IMR-90 (cell line): ENCODE measurements at regions not wholly inside any gene's neighbourhood (a gene's known extent, or its start where the extent isn't known, plus 50 kb on each side); places are given as distances from the start of the nearest gene placed in this dataset.

Experiments
- ATAC-seq: fragments of 200-7000 bp; cut with Tn5 transposase; 2 replicates; pipeline ENCODE4 v1.9.1; 2020; ENCODE audit warnings: low read depth, mild to moderate bottlenecking, moderate library complexity
- BruUV-seq: library from RNA; stranded (reverse); fragments of 400-500 nt; replicated peaks from 2 replicates; lab custom pipeline; 2021; lab: Mats Ljungman, UMichigan
- CTCF ChIA-PET: fragments of 300-600 bp; formaldehyde crosslinking; extraction: SDS; loops from one replicate; lab custom pipeline; 2021; ENCODE audit warnings: antibody characterized with exemption; lab: Yijun Ruan, JAX
- POLR2A ChIA-PET: fragments of 300-600 bp; sonication (Branson Sonifier 250); formaldehyde crosslinking; loops from one replicate; lab custom pipeline; 2022; ENCODE audit warnings: antibody characterized with exemption; ENCODE audit not compliant: unreplicated experiment; lab: Charles Lee
- DNase-seq: peaks from one replicate; pipeline ENCODE4 v3.0.0; 2013
- H2AFZ ChIP-seq: replicated peaks from 2 replicates; pipeline ENCODE3; 2013; ENCODE audit warnings: low read length, mild to moderate bottlenecking; ENCODE audit not compliant: poor library complexity
- H2AK5ac ChIP-seq: 2 replicates; pipeline ENCODE4 v1.6.1; 2013; ENCODE audit warnings: low read depth, low read length, inconsistent platforms
- H2AK9ac ChIP-seq: replicated peaks from 2 replicates; pipeline ENCODE3; 2013; ENCODE audit warnings: mild to moderate bottlenecking, low read depth, low read length, moderate library complexity; ENCODE audit not compliant: poor library complexity
- H2BK120ac ChIP-seq: 2 replicates; pipeline ENCODE4 v1.6.1; 2013; ENCODE audit warnings: low read depth, low read length, inconsistent platforms
- H2BK15ac ChIP-seq: 3 replicates; pipeline ENCODE4 v1.6.1; 2013; ENCODE audit warnings: low read depth, low read length, inconsistent platforms
- H2BK20ac ChIP-seq: 2 replicates; pipeline ENCODE4 v1.6.1; 2013; ENCODE audit warnings: low read depth, mild to moderate bottlenecking, inconsistent platforms, low read length, moderate library complexity
- H2BK5ac ChIP-seq: 2 replicates; pipeline ENCODE4 v1.6.1; 2013; ENCODE audit warnings: mild to moderate bottlenecking, low read depth, low read length, inconsistent platforms; ENCODE audit not compliant: poor library complexity, severe bottlenecking
- H3K14ac ChIP-seq: replicated peaks from 2 replicates; pipeline ENCODE4 v1.6.1; 2013; ENCODE audit warnings: low read depth, low read length, inconsistent platforms
- H3K18ac ChIP-seq: 2 replicates; pipeline ENCODE4 v1.6.1; 2013; ENCODE audit warnings: low read depth, low read length, control low read depth
- H3K23ac ChIP-seq: 2 replicates; pipeline ENCODE4 v1.6.1; 2013; ENCODE audit warnings: low read depth, low read length, inconsistent platforms
- H3K27ac ChIP-seq: 2 replicates; pipeline ENCODE4 v1.5.1; 2013; ENCODE audit warnings: mild to moderate bottlenecking, control low read depth, low read length; ENCODE audit not compliant: insufficient read depth
- H3K27me3 ChIP-seq: 2 replicates; pipeline ENCODE4 v1.6.1; 2013; ENCODE audit warnings: low read length; ENCODE audit not compliant: control insufficient read depth, insufficient read depth
- H3K36me3 ChIP-seq: 2 replicates; pipeline ENCODE4 v1.6.1; 2013; ENCODE audit warnings: low read length, mixed read lengths; ENCODE audit not compliant: control insufficient read depth, insufficient read depth
- H3K4ac ChIP-seq: 2 replicates; pipeline ENCODE4 v1.6.1; 2013; ENCODE audit warnings: low read depth, low read length, inconsistent platforms
- H3K4me1 ChIP-seq: 2 replicates; pipeline ENCODE4 v1.6.1; 2013; ENCODE audit warnings: low read length, mixed read lengths; ENCODE audit not compliant: control insufficient read depth, insufficient read depth
- H3K4me2 ChIP-seq: 2 replicates; pipeline ENCODE4 v1.6.1; 2013; ENCODE audit warnings: low read depth, mild to moderate bottlenecking, control low read depth, low read length, moderate library complexity
- H3K4me3 ChIP-seq: 2 replicates; pipeline ENCODE4 v1.5.1; 2013; ENCODE audit warnings: low read depth, mild to moderate bottlenecking, control low read depth, low read length, moderate library complexity; ENCODE audit not compliant: insufficient read depth
- H3K56ac ChIP-seq: 2 replicates; pipeline ENCODE4 v1.6.1; 2013; ENCODE audit warnings: low read length, inconsistent platforms; ENCODE audit not compliant: insufficient read depth; ENCODE audit errors: extremely low read depth
- H3K79me1 ChIP-seq, 2 experiments: 2 replicates each; pipeline ENCODE4 v1.6.1; 2013; ENCODE audit warnings: low read length in 2 of 2, inconsistent platforms in 1 of 2, low read depth in 1 of 2
- H3K9ac ChIP-seq: 2 replicates; pipeline ENCODE4 v1.6.1; 2013; ENCODE audit warnings: low read depth, low read length, control low read depth
- H3K9me1 ChIP-seq: 2 replicates; pipeline ENCODE4 v1.6.1; 2013; ENCODE audit warnings: low read length, inconsistent platforms; ENCODE audit not compliant: insufficient read depth
- H3K9me3 ChIP-seq: 2 replicates; pipeline ENCODE4 v1.6.1; 2013; ENCODE audit warnings: low read length; ENCODE audit not compliant: control insufficient read depth, insufficient read depth
- H4K20me1 ChIP-seq: 2 replicates; pipeline ENCODE4 v1.6.1; 2013; ENCODE audit warnings: low read length, inconsistent platforms; ENCODE audit not compliant: insufficient read depth
- H4K5ac ChIP-seq: 2 replicates; pipeline ENCODE4 v1.6.1; 2013; ENCODE audit warnings: mild to moderate bottlenecking, low read depth, low read length, control low read depth
- H4K8ac ChIP-seq, 2 experiments: 2 replicates each; pipeline ENCODE4 v1.6.1; 2013; ENCODE audit warnings: low read depth in 2 of 2, low read length in 2 of 2, control low read depth in 1 of 2, inconsistent platforms in 1 of 2
- H4K91ac ChIP-seq: 2 replicates; pipeline ENCODE4 v1.6.1; 2013; ENCODE audit warnings: low read depth, low read length, inconsistent platforms; ENCODE audit not compliant: insufficient read depth
- MAZ ChIP-seq: IDR thresholded peaks from 2 replicates; pipeline ENCODE4 v1.6.1; 2012; ENCODE audit warnings: low read depth, mild to moderate bottlenecking, low read length, improper control_type of control experiment, moderate library complexity, borderline replicate concordance
- WGBS, 2 experiments: methylation state at CpG; one replicate each; pipeline versions ENCODE4 v1.1.5 to v1.1.7; 2013; ENCODE audit warnings: missing lambda C conversion rate in 2 of 2; ENCODE audit not compliant: insufficient read length in 1 of 2; ENCODE audit errors: extremely low coverage in 2 of 2; 5-methylcytosine and 5-hydroxymethylcytosine counted together
- dilution Hi-C: fragments of 300-500 bp; cut with HindIII; formaldehyde crosslinking; loops from one replicate; pipeline ENCODE4 v1.14.3; 2018; ENCODE audit warnings: low sequenced_read_pairs; ENCODE audit not compliant: unreplicated experiment
- in situ Hi-C: fragments of 300-500 bp; cut with MboI; formaldehyde crosslinking; loops from 3 replicates; pipeline ENCODE4 v1.14.3; 2019; ENCODE audit warnings: low sequenced_read_pairs, inconsistent platforms, mixed read lengths
- intact Hi-C: fragments of 100-400 bp; cut with micrococcal nuclease; formaldehyde crosslinking; loops from 2 replicates; pipeline ENCODE4 v1.10.0; 2022

GRCh38 chr12:66915306-66915904 lies 236.5 kb upstream of the GRIP1 start:
- Histone ChIP-seq H3K36me3 (no peaks in the 10 kb centered on the region), H3K79me1 (no peaks in the 10 kb centered on the region), H3K56ac (no peak overlapping the region), H3K18ac (no peak overlapping the region), H2AFZ (no peak overlapping the region), H3K23ac (no peak overlapping the region), H3K27ac (no peak overlapping the region), H4K8ac (no peak overlapping the region), H2BK15ac (no peak overlapping the region), H3K9me1 (no peaks in the 10 kb centered on the region), H3K27me3 (no peaks in the 10 kb centered on the region), H4K20me1 (no peaks in the 10 kb centered on the region), H3K4ac (no peak overlapping the region), H3K14ac (no peak overlapping the region), H2AK9ac (no peak overlapping the region), H2BK120ac (no peak overlapping the region), H4K91ac (no peak overlapping the region), H3K4me3 (no peak overlapping the region), H3K9me3 (no peaks in the 10 kb centered on the region), H3K4me1 (no peaks in the 10 kb centered on the region), H2AK5ac (no peak overlapping the region), H3K9ac (no peak overlapping the region), H4K5ac (no peak overlapping the region), H2BK20ac (no peak overlapping the region), H3K4me2 (no peak overlapping the region), H2BK5ac (no peak overlapping the region)
- ChIA-PET CTCF (no interaction called here), POLR2A (no interaction called here)
- in situ Hi-C loops = no loop called here
- no peak for TF ChIP-seq MAZ
- intact Hi-C loops = no loop called here
- 29% methylated on average over 5 of the region's 6 CpGs; no CpG with 5 or more reads in 1 of the 2 experiments for WGBS, 2 experiments
- BruUV-seq = no TSS peak
- dilution Hi-C loops = no loop called here
- ATAC-seq = no peak
- no peak for DNase-seq
